Skeletal muscle cell (primary cell): ENCODE measurements at regions not wholly inside any gene's neighbourhood (a gene's known extent, or its start where the extent isn't known, plus 50 kb on each side); places are given as distances from the start of the nearest gene placed in this dataset.

Experiments used
- DNase-seq: peaks from one replicate; pipeline ENCODE4 v3.0.0-alpha.2; 2010; ENCODE audit warnings: low read depth
- H3K4me3 ChIP-seq: 2 replicates; pipeline ENCODE4 v1.5.1; 2011; ENCODE audit warnings: low read depth, mild to moderate bottlenecking, control low read depth, low read length, moderate library complexity

- no peak for DNase-seq
- H3K4me3 ChIP-seq = no peak overlapping the region
Measured at GRCh38 chr15:79373113-79373512, 59.0 kb upstream of the MINAR1 start.

GRCh38 chr15:79373728-79374127, 58.4 kb upstream of the MINAR1 start:
- no peak for DNase-seq
- H3K4me3 ChIP-seq = no peak overlapping the region

GRCh38 chr15:79376383-79376782, 55.8 kb upstream of the MINAR1 start:
- no peak for DNase-seq
- no peak overlapping the region for H3K4me3 ChIP-seq

GRCh38 chr15:79378394-79379109, 53.6 kb upstream of the MINAR1 start:
- DNase-seq = no peak
- H3K4me3 ChIP-seq = no peak overlapping the region

DNA sequence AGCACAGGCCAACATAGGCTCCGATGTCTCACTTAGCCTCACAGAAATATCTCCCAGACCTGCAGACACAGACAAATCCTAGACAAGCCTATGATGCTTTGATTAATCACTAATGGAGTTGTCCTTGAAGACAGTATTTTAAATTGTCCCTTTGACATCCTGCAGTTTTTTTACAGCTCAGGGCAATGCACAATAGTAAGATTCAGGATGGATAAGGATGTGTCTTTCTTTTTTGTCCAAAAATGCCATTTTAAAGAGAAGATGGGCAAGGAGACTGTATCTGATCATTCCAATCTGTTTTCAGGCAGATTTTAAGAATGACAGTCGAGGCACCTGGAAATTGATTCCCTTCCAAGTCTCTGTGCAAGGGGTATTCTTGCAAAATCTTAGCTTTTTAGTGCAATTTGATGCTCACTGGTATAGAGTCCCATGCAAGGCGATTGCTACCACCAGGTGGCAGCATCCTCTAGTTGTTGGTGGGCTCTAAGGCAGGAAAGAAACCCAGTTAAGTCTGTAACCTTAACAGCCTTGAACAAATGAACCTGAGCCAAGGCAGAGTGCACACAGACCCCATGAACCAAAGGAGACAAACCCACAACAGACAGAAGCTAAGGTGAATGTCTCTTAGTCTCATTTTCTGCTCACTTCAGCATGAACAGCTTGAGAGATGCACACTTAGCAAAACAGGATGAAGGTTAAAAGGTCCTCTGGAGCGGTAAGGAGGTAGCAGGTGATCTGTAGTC, 51.2 kb upstream of the MINAR1 start:
- no peak overlapping the region for H3K4me3 ChIP-seq
- peak; percentile 30 for DNase-seq

GRCh38 chr15:79381593-79381992, 50.5 kb upstream of the MINAR1 start:
- H3K4me3 ChIP-seq = no peak overlapping the region
- DNase-seq = no peak
